Peyer's patch (tissue), 4 donors: ENCODE measurements at regions not wholly inside any gene's neighbourhood (a gene's known extent, or its start where the extent isn't known, plus 50 kb on each side); places are given as distances from the start of the nearest gene placed in this dataset.

Experiments used
- DNase-seq, 3 donors: peaks; one replicate each; pipeline ENCODE4 v3.0.0-alpha.2; 2017 to 2019
- H3K27ac ChIP-seq, 4 donors: fragments of 200-600 bp; sonication (generic); one replicate each; pipeline ENCODE4 v1.5.1; 2016 to 2019
- H3K27me3 ChIP-seq, 2 donors: fragments of 200-600 bp; sonication (generic); one replicate each; pipeline ENCODE4 v1.5.1; 2019
- H3K36me3 ChIP-seq, 3 donors: fragments of 200-600 bp; sonication (generic); one replicate each; pipeline ENCODE4 v1.5.1; 2016 to 2019
- H3K4me1 ChIP-seq, 4 donors: fragments of 200-600 bp; sonication (generic); one replicate each; pipeline ENCODE4 v1.5.1; 2016 to 2019
- H3K4me3 ChIP-seq, 4 donors: fragments of 200-600 bp; sonication (generic); 1 replicate in 3 of 4; 2 replicates in 1 of 4; pipeline ENCODE4 v1.5.1; 2016 to 2019; ENCODE audit warnings: mild to moderate bottlenecking in 1 of 4
- H3K9me3 ChIP-seq, 4 donors: fragments of 200-600 bp; sonication (generic); one replicate each; pipeline ENCODE4 v1.5.1; 2016 to 2019; ENCODE audit warnings: mild to moderate bottlenecking in 1 of 4
- POLR2A ChIP-seq, 2 donors: fragments of 450-650 bp; IDR thresholded peaks; one replicate each; pipeline ENCODE4 v1.5.1; 2017; ENCODE audit warnings: antibody characterized with exemption in 2 of 2, mild to moderate bottlenecking in 2 of 2, moderate library complexity in 2 of 2
- TF ChIP-seq, protein P1 (sequence below), 6 experiments: fragments of 450-650 bp in 4 of 6; fragments of 200-600 bp in 2 of 6; sonication (generic) in 1 of 6; IDR thresholded peaks; one replicate each; pipeline ENCODE4 v1.5.1; 2017 to 2019; ENCODE audit warnings: antibody characterized with exemption in 6 of 6, mild to moderate bottlenecking in 3 of 6, moderate library complexity in 1 of 6

DNA sequence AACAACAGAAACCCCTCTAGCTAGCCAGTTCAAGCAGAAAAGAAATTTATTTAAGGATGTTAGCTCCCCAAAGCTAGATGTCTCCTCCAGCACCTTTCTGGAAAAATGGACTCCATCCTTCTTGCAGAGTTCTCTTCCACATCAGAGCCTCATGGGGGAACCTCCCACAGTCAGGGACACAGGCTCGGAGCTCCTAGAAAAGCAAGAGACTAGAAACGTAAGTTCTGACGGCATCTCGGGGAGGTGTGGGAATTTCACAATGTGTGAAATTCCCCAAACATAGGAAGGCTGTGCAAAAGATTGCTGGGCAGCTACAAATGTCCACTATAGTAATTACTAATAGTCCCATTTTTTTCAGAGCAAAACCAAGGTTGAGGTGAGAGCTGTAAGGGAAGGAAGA is 184.8 kb downstream of the EVX1 start:
- H3K27me3 ChIP-seq, result no peaks in the 10 kb centered on the region
- no peak overlapping the region for H3K4me3 ChIP-seq
- DNase-seq, result no peak
- H3K27ac ChIP-seq, result no peak overlapping the region
- H3K36me3 ChIP-seq, result no peaks in the 10 kb centered on the region
- H3K4me1 ChIP-seq, result peaks cover 0 to 12% (median 0%) of the 10 kb centered on the region in 4 donors
- TF ChIP-seq POLR2A (IDR thresholded peaks at IDR 0.05), result no peak
- TF ChIP-seq, protein P1, sequence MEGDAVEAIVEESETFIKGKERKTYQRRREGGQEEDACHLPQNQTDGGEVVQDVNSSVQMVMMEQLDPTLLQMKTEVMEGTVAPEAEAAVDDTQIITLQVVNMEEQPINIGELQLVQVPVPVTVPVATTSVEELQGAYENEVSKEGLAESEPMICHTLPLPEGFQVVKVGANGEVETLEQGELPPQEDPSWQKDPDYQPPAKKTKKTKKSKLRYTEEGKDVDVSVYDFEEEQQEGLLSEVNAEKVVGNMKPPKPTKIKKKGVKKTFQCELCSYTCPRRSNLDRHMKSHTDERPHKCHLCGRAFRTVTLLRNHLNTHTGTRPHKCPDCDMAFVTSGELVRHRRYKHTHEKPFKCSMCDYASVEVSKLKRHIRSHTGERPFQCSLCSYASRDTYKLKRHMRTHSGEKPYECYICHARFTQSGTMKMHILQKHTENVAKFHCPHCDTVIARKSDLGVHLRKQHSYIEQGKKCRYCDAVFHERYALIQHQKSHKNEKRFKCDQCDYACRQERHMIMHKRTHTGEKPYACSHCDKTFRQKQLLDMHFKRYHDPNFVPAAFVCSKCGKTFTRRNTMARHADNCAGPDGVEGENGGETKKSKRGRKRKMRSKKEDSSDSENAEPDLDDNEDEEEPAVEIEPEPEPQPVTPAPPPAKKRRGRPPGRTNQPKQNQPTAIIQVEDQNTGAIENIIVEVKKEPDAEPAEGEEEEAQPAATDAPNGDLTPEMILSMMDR (IDR thresholded peaks at IDR 0.05), result no peak
- H3K9me3 ChIP-seq, result no peaks in the 10 kb centered on the region

DNA sequence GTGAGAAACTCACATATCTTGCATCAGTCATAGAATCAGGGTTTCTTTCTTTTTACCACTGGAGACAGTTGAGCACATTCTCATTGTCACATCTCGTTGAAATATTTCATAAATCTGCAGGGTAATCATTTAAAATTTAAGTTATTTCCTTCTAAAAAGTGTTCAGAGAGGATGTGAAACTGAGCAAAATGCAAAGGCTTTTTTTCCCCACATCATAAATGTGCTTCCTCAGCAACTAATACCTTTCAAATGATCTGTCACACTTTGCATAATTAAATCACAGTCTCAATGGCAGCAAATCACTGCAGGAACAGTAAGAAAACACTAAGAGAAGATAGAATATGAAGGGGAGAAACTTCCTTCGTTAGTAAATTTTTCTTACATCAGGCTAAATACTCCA is 187.5 kb downstream of the EVX1 start:
- no peaks in the 10 kb centered on the region for H3K9me3 ChIP-seq
- H3K27me3 ChIP-seq, result no peaks in the 10 kb centered on the region
- H3K36me3 ChIP-seq, result no peaks in the 10 kb centered on the region
- no peak overlapping the region for H3K4me3 ChIP-seq
- no peak overlapping the region for H3K27ac ChIP-seq
- DNase-seq, result no peak
- H3K4me1 ChIP-seq, result peaks cover 0 to under 1% (median 0%) of the 10 kb centered on the region in 4 donors
- TF ChIP-seq POLR2A (IDR thresholded peaks at IDR 0.05), result no peak
- TF ChIP-seq, protein P1 (IDR thresholded peaks at IDR 0.05), result no peak

DNA sequence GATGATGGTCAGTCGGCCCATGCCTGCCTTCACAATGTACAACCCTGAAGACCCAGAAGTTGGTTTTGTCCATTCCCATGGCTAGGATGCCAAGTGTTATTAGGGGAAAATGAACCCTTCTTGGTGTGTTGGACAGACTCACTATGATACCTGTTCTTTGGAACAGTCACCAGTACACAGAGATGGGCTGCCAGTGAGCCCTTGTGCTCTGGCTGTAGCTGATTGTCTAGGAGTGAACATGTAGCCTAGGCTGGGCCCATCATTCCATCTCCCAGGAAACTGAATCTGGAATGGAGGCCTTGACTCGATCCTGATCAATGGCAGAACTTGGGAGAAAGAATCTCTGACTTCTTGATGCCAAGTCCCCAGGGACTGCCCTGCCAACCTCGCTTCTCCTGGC is 188.9 kb downstream of the EVX1 start:
- DNase-seq, result no peak
- Histone ChIP-seq H3K27me3 (no peaks in the 10 kb centered on the region), H3K27ac (no peak overlapping the region), H3K9me3 (no peaks in the 10 kb centered on the region), H3K4me3 (no peak overlapping the region), H3K36me3 (no peaks in the 10 kb centered on the region), H3K4me1 (no peaks in the 10 kb centered on the region)
- TF ChIP-seq POLR2A (IDR thresholded peaks at IDR 0.05), result no peak
- TF ChIP-seq, protein P1 (IDR thresholded peaks at IDR 0.05), result no peak

DNA sequence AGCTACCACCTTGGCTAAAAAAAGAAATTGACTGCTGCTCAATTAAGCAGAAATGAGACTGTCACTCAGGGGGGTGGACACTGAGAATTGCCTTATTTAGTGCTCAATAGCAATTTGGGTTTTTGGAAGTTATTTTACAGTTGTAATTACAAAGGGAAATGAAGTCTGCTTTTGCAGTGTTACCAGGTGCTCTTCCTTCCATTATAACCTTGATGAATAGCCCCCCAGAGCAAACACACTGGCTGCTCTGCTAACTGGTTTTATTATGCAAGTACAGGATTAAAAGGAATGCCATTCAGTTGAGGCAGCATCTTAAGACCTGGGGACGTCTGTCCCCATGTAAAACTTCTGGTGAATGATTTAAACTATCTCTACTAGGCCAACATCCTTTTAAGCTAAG is 191.0 kb downstream of the EVX1 start:
- Histone ChIP-seq H3K4me3 (no peak overlapping the region), H3K27ac (no peak overlapping the region)
- TF ChIP-seq, protein P1 (IDR thresholded peaks at IDR 0.05), result no peak
- TF ChIP-seq POLR2A (IDR thresholded peaks at IDR 0.05), result no peak

DNA sequence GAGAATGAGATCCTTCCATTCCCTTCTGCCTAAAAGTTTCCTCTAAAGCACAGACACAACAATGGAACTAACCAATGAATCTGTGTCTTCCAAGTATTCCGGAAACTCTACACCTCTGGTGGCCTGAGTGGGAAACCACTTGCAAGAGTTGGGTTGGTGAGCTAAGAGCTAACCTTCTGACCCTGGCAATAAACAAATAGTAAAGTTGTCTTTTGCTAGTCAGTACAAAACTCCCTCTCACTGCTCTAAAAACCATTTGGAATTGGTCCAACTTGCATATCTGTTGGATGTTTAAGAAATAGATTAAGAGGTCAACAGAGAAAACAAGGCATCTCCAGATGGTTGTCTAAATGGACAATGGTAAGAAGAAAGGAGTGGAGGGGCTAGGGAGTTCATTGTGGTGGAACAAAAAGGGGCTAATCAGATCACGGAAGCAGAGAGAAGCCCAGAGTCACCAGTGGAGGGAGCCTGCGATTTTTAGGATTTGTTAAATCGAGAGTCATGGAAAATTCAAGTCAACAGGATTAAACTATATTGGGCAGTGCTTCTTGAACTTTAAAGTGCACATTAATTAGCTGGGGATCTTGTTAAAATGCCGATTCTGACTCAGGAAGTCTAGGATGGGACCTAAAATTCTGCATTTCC is 192.3 kb downstream of the EVX1 start:
- TF ChIP-seq, protein P1 (IDR thresholded peaks at IDR 0.05), result no peak
- TF ChIP-seq POLR2A (IDR thresholded peaks at IDR 0.05), result no peak
- H3K4me1 ChIP-seq, result no peaks in the 10 kb centered on the region
- no peak overlapping the region for H3K4me3 ChIP-seq
- H3K9me3 ChIP-seq, result no peaks in the 10 kb centered on the region
- no peaks in the 10 kb centered on the region for H3K36me3 ChIP-seq
- H3K27me3 ChIP-seq, result no peaks in the 10 kb centered on the region
- no peak for DNase-seq
- no peak overlapping the region for H3K27ac ChIP-seq

More for the DNA sequence above, 191.0 kb downstream of the EVX1 start:
- Histone ChIP-seq H3K27me3 (no peaks in the 10 kb centered on the region), H3K36me3 (no peaks in the 10 kb centered on the region), H3K9me3 (no peaks in the 10 kb centered on the region), H3K4me1 (no peaks in the 10 kb centered on the region)
- no peak for DNase-seq

DNA sequence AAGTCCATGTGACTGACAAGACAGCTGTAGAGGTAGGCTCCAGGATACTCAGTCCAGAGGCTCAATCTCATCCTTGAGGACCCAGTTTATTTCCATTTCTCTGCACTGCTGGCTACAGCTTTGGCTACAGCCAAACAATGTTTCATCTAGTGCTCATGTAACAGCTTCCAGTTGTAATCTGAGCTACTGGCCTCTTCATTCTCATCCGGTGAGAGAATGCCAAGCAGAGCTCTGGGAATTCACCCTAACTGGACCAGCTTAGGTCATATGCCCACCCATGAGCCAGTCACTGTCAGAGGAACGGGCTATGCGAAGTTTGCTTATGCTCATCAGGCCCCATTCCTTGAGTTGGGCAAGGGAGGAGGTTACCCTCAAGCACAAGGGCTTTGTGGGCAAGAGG is 192.9 kb downstream of the EVX1 start:
- H3K9me3 ChIP-seq, result no peaks in the 10 kb centered on the region
- no peak for TF ChIP-seq POLR2A (IDR thresholded peaks at IDR 0.05)
- TF ChIP-seq, protein P1 (IDR thresholded peaks at IDR 0.05), result no peak
- H3K27me3 ChIP-seq, result no peaks in the 10 kb centered on the region
- H3K4me1 ChIP-seq, result no peaks in the 10 kb centered on the region
- H3K27ac ChIP-seq, result no peak overlapping the region
- DNase-seq, result no peak
- no peaks in the 10 kb centered on the region for H3K36me3 ChIP-seq
- no peak overlapping the region for H3K4me3 ChIP-seq
